Astrocyte of the spinal cord (primary cell): ENCODE measurements at regions not wholly inside any gene's neighbourhood (a gene's known extent, or its start where the extent isn't known, plus 50 kb on each side); places are given as distances from the start of the nearest gene placed in this dataset.

Experiments used
- DNase-seq: peaks from one replicate; pipeline ENCODE4 v3.0.0; 2011; ENCODE audit warnings: low read depth, low spot score
- H3K4me3 ChIP-seq: 2 replicates; pipeline ENCODE4 v1.5.1; 2011; ENCODE audit warnings: low read depth, mild to moderate bottlenecking, low read length, moderate library complexity
- in situ Hi-C: cut with HindIII; loops from 2 replicates; pipeline ENCODE4 v1.10.0; 2017; ENCODE audit warnings: low sequenced_read_pairs
- TF ChIP-seq, protein P1 (sequence below): IDR thresholded peaks from 2 replicates; pipeline ENCODE4 v1.5.1; 2012; ENCODE audit warnings: low read depth, mild to moderate bottlenecking, low read length, inconsistent platforms

GRCh38 chr5:178808886-178809285 is 50.9 kb upstream of the ZNF354B start:
- H3K4me3 ChIP-seq: no peak overlapping the region
- in situ Hi-C loops: no loop called here
- DNase-seq: no peak
- TF ChIP-seq, protein P1, sequence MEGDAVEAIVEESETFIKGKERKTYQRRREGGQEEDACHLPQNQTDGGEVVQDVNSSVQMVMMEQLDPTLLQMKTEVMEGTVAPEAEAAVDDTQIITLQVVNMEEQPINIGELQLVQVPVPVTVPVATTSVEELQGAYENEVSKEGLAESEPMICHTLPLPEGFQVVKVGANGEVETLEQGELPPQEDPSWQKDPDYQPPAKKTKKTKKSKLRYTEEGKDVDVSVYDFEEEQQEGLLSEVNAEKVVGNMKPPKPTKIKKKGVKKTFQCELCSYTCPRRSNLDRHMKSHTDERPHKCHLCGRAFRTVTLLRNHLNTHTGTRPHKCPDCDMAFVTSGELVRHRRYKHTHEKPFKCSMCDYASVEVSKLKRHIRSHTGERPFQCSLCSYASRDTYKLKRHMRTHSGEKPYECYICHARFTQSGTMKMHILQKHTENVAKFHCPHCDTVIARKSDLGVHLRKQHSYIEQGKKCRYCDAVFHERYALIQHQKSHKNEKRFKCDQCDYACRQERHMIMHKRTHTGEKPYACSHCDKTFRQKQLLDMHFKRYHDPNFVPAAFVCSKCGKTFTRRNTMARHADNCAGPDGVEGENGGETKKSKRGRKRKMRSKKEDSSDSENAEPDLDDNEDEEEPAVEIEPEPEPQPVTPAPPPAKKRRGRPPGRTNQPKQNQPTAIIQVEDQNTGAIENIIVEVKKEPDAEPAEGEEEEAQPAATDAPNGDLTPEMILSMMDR: no peak

- H3K4me3 ChIP-seq: no peak overlapping the region
- no peak for DNase-seq
- in situ Hi-C loops: no loop called here
- TF ChIP-seq, protein P1: no peak
Measured at GRCh38 chr5:178801021-178801420, 58.7 kb upstream of the ZNF354B start.

- no peak overlapping the region for H3K4me3 ChIP-seq
- in situ Hi-C loops: no loop called here
- TF ChIP-seq, protein P1: no peak
Measured at GRCh38 chr5:178797546-178798440, 62.0 kb upstream of the ZNF354B start.

GRCh38 chr5:178797101-178797521 is 62.6 kb upstream of the ZNF354B start:
- in situ Hi-C loops: no loop called here

More at GRCh38 chr5:178797546-178798440, 62.0 kb upstream of the ZNF354B start:
- no peak for DNase-seq

DNA sequence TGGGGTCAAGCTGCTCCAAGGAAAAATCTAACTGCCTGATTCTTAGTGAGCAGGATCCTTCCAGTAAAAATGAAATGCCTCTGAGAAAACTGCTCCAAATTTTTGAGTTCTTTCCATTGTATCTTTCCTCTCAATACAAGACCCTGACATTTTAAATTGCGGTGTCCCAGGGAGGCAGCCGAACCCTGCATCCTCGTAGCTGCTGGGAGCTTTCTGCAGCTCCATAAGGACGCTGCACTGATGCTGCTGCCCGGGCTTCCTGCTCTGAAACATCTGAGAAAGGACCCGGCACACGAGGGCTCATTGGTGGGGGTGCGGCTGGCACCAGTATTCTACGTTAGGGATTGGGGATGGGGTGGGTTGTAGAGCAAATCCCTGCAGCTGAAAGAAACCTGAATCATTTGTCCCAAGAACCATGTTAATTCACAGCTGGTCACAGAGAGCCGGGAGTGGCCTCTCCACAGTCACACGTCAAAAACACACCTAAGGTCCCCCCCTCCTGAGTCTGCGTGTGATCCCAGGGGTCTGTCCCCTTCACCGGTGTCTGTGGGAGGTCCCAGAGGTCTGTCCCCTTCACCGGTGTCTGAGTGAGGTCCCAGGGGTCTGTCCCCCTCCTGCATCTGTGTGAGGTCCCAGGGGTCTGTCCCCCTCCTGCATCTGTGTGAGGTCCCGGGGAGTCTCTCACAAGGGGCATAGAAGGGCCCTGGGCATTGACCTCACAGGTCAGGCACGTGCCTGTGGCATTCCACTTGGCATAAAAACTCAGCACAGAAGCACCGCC is 63.4 kb upstream of the ZNF354B start:
- H3K4me3 ChIP-seq: no peak overlapping the region
- TF ChIP-seq, protein P1: no peak
- in situ Hi-C loops: no loop called here
- DNase-seq: no peak

More at GRCh38 chr5:178797101-178797521, 62.6 kb upstream of the ZNF354B start:
- no peak overlapping the region for H3K4me3 ChIP-seq
- no peak for DNase-seq
- TF ChIP-seq, protein P1: no peak

GRCh38 chr5:178794433-178794832 is 64.0 kb upstream of the ZNF354A start:
- TF ChIP-seq, protein P1: no peak
- in situ Hi-C loops: no loop called here
- no peak overlapping the region for H3K4me3 ChIP-seq
- DNase-seq: no peak
